ENCODE measurements at regions not wholly inside any gene's neighbourhood (a gene's known extent, or its start where the extent isn't known, plus 50 kb on each side); places are given as distances from the start of the nearest gene placed in this dataset.

DNA sequence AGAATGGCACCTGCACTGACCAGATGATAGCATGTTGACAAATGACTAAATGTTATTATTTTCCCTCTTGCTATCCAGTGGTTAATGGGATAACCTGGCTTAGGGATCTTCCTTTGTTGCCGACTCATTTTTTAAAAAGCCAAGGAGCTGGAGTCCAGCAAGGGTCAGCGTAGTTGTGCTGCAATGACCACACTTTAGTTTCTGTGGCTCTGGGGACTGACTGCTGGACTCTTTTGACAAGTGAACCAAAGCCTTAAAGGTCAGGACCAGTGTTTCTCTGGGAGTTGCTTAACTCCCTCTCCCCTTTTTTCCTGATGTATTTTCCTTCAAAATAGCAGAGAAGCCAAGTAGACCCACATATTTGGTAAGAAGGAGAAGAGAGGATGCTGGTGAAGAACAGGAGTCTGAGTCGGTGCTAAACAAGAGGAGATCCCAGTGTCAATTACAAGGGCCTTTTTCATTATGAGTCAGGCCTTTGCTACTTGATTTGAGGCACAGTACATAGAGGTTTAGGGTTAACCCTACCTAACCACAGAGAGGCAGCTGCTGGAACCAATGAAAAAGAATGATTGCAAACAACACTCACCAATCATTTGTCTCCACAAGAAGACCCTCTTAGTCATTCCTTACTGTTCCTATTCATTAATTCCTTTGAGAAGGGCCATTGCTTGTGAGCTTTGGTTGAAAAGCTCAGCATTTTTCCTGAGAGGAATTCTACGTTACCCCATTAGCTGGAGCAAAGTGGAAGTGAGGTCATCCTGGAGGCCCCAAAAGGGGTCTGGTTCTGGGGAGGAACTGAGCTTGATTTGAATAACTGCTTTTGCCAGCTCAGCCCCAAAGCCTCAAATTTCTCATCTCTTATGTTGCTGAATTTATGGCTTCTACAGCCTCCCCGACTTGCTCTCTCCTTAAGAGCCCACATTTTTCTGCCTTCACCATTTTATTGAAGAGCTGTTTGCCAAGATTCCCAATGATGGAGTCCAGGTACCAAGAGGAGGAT is 137.6 kb upstream of the HNMT start:
- TF ChIP-seq POLR2AphosphoS5 (IDR thresholded peaks at IDR 0.05), result no peak
- TF ChIP-seq, protein P1, sequence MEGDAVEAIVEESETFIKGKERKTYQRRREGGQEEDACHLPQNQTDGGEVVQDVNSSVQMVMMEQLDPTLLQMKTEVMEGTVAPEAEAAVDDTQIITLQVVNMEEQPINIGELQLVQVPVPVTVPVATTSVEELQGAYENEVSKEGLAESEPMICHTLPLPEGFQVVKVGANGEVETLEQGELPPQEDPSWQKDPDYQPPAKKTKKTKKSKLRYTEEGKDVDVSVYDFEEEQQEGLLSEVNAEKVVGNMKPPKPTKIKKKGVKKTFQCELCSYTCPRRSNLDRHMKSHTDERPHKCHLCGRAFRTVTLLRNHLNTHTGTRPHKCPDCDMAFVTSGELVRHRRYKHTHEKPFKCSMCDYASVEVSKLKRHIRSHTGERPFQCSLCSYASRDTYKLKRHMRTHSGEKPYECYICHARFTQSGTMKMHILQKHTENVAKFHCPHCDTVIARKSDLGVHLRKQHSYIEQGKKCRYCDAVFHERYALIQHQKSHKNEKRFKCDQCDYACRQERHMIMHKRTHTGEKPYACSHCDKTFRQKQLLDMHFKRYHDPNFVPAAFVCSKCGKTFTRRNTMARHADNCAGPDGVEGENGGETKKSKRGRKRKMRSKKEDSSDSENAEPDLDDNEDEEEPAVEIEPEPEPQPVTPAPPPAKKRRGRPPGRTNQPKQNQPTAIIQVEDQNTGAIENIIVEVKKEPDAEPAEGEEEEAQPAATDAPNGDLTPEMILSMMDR (IDR thresholded peaks at IDR 0.05), result no peak
